ENCODE measurements at regions not wholly inside any gene's neighbourhood (a gene's known extent, or its start where the extent isn't known, plus 50 kb on each side); places are given as distances from the start of the nearest gene placed in this dataset.

DNA sequence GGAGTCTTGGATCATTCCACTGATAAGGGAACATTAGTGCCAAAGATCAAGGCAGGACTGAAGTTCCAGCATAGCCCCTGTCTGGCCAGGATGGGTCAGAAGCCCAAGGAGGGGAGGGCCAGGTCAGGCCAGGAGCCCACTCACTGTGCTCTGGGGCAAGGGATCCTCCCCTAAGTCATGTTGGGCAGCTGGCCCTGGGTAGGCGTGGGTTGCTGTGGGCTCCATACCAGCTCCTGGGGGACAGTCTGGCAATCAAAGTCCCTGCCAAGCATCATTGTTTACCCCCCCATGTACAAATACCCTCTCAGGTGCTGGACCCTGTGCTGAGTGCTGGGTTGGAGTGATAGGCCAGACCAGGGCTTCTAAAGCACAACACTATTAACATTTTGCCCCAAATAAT lies 130.5 kb downstream of the IRX5 start:
- TF ChIP-seq CTCF (IDR thresholded peaks at IDR 0.05; ENCODE audit: poor library complexity), result no peak
- TF ChIP-seq EZH2phosphoT487 (IDR thresholded peaks at IDR 0.05; ENCODE audit: low read depth, severe bottlenecking, unreplicated experiment), result no peak
- no peak for TF ChIP-seq EZH2 (IDR thresholded peaks at IDR 0.05; ENCODE audit: borderline replicate concordance)
